TTC549 (cell line): ENCODE measurements at regions not wholly inside any gene's neighbourhood (a gene's known extent, or its start where the extent isn't known, plus 50 kb on each side); places are given as distances from the start of the nearest gene placed in this dataset.

Experiments used
- FAIRE-seq: peaks from 2 replicates; lab custom pipeline; 2012; peaks lifted over from hg19 to GRCh38; lab: Jason Lieb, UNC

DNA sequence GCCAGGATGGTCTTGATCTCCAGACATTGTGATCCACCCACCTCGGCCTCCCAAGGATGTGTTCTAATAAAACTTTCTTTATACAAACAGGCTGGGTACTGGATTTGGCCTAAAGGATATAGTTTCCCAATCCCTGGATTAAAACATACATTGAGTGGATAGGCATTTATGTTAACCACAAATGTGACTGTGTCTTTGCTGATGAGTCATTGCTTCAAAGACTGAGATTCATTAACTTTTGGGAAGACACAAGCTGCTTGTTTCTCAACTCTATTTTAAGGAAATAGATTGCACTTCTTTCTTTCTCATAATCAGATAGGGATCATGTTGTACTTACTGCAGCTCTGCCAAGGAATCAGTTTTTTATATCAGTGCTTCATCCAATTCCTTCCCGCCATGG, 131.3 kb upstream of the AGA start:
- FAIRE-seq = no peak

DNA sequence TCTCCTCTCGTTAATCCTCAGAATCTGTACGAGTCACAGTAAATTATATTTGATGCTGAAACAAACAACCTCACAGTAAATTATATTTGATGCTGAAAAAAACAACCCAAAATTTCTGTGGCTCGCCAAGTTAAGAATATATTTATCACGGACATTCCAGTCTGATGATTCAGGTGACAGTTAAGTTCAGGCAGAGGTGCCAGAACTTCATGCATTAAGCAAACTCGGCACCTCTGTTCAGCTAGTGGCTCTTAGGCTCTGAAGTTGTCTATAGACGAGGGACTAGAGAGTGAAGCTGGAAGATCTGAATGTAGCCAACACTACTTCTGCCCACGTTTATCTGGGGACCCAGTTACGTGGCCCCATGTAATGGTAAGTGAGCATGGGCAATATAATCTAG, 132.2 kb upstream of the AGA start:
- FAIRE-seq = no peak

DNA sequence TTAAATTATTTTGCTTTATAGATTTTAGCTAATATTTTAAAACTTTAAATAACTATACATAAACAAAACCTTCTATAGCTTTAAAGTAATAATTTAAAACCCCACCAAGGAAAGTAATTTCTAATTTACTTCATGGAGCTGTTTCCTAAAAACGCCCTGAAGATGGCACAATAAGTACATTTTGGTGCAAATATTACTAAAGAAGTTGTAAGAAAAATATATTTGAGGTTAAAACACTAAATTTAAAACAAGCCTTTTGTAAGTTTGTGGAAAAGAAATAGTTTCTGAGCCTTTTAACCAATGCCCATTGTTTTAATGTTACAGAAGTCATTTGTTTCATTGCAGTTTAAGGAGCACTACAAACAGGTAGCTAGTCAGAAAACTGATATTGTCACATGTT, 137.4 kb upstream of the AGA start:
- no peak for FAIRE-seq

DNA sequence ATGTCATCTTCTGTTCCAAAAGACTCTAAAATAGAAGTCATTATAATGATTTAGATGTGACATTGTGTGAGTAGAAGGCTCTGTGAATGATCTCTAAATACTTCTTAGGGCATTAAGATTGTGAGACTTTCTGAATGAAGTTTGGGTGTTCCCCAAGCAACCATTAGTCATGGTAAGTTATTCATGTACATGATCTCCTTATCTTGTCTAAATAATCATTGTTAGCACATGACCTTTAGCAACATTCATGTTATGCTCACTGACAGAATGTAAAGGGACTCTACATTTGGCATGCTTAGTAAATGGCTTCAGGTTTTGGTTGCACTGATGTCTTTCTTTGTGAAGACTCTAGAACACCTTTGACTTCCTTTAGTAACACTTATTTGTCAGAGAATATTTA, 140.8 kb upstream of the AGA start:
- FAIRE-seq = no peak

DNA sequence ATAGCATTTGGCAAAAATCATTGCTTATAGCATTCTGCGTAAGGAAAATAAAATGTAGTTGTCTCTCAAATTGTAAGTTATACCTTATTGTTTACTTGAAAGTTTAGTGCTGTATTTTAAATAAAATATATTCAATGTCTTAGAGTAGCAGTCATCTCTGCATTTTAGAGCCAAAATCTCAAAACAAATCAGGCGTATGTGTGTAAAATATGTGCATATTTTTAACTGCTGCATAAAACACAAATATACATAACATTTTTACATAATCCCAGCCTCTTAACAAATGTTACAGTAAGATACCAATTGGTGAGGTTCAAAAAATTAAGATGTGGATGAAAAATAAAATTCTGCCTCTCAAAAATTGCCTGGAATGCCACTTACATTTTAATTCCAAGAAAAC, 145.8 kb upstream of the AGA start:
- FAIRE-seq = no peak

DNA sequence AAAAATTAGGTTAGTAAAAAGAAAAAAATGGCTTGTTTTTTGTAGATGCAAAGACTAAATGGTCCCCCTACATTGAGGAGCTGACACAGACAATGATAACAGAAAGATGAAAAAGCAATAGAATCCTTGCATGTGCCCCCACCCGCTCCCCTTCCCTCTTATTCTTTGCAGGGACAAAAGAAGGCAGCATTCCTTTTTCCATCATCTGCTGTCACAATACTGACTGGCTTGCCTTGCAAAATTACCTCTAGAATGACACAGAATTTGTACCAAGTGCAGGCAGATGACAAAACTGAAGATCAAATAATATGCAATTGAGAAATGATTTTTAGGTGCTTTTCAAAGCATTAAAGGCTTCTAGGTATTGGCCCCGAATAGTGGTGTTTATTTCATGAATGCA, 153.1 kb upstream of the AGA start:
- FAIRE-seq = no peak

DNA sequence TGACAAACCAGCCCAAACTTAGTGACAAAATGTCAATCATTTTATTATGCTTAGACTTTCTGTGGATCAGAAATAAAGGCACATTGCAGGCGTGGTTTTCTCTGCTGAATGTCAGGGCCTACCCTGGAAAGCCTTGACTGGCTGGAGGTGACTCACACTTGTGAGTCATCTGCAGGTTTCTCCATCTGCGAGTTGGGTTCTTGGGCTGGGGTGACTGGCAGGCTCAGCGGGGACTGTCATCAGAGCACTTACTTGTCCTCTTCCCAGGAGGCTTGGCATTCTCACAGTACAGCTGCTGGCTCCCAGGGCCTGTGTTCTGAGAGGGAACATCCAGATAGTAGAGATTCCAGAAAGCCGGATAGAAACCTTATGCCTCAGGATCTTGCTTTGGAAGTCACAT, 153.8 kb upstream of the AGA start:
- FAIRE-seq = no peak

DNA sequence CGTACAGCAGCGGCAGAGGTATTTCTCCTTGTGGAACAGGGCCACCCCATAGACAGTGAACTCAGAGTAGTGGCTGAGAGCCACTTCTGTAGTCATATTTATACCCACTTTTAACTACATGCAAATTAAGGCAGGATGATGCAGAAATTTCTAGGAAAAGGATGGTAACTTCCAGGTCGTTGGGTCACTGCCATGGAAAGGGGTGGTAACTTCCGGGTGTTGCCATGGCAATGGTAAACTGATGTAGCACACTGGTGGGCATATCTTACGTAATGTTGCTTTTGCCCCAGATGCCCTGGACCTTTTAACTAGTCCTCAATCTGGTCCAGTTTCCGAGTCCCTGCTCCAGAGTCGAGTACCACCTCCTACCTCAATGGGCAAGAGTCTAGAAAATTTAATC, 154.8 kb upstream of the AGA start:
- no peak for FAIRE-seq

DNA sequence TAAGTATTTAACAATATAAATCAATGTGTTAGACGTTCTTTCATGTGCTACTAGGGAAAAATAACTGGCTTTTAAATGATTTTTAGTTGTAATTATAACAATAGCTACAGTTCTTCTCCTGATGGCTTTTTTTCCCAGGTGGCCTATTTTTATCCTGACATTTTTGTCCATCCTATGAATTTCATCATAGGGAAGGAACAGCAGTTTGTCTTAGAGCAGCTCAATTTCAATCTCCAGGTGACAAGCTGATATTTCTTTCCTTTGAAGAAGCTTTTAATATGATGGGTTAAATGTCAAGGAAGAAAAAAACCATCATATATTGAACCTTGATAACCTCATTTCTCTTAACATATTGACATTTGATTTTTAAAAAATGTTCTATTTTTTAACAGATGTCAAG, 163.0 kb upstream of the AGA start:
- FAIRE-seq = no peak

DNA sequence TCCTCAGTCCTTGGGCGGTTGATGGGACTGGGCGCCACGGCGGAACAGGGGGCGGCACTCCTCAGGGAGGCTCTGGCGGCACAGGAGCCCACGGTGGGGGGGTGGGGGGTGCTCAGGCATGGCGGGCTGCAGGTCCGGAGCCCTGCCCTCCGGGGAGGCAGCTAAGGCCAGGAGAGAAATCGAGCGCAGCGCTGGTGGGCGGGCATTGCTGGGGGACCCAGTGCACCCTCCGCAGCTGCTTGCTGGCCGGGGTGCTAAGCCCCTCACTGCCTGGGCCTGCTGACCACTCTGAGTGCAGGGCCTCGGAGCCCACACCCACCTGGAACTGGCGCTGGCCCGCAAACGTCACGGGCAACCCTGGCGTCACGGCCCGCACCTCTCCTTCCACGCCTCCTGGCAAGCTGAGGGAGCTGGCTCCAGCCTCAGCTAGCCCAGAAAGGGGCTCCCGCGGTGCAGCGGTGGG, 164.9 kb upstream of the AGA start:
- no peak for FAIRE-seq

DNA sequence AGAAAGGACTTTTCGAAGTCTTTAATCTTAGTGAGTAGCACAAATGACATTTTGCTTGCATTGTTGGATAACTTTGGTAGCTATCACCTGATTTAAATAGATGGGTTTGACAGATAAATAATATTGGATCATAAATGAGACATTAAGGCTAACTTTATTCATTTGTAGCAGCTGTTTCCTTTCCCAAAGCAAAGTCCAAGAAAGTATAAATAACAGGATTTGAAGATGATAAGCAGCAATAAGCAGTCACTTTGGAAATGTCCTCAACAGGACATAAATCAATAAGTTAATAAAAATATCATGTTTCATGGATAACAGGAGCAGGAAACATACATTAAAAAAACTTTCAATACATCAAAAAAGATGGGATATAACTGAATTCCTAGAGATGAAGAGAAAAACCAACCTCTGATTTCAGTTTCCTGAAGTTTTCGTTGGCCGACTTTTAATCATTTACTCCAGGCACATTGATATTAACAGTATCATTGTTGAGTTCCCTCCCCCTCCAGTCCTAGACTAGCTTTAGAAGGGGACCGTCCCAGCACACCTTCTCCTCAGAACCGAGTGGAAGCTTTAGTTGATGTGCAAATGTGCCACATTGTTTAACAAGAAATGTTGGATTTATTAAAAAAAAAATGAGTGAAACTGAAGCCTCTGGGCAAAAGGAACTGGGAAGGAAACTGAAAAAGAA, 169.9 kb upstream of the AGA start:
- FAIRE-seq = no peak

DNA sequence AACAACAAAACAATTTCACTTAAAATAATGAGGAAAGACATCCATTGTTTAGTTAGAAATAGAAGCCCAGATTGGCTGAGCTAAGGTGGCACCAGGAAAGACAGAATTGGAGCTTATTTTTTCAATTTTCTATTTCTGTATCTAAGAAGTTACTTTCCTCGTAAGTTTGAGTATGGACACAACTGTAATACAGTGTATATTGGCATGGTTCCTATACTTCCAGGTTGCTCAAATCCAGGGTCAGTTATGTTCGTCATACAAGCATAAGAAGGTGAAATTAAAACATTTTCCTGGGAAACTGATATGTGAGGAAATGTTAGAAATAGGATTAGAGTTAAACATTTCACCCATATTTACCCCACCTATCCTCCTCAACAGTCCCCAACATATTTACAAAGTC, 170.4 kb upstream of the AGA start:
- FAIRE-seq = no peak

DNA sequence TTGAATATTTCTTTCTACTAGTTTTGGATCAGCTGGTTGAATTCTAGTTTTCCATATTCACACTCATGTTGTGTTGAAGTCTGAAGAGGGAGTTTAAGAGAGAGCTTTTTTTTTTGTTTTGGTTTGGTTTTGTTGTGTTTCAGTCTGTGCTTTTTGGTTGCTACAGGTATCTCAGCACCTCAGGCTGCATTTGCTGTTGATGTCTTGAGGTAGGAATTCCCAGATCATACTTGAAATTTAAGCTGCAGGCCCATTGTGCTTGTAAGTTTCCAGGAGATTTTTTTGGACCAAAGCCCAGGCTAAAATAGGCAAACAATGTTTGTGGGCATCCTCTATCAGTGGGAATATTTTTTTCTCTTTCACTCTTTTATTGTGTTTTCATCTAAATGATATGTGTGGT, 190.2 kb upstream of the AGA start:
- FAIRE-seq = no peak

DNA sequence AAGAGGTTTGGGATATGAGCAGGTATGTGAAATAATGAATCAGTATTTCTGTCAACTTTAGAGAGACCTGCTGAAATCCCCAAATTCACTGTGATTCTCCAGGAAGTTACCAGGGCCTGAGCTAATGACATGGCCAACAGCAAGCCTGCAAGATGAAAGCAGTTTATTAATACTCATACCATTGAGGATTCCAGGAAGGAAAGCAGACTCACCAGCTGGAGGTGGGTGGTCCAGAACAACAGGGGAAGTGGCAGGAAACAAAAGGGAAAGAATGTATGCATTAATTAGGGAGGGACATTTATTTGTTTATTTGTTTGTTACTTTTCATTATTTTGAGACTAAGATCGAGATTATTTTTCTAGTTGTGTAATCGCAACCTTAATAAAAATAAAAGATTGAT, 196.6 kb upstream of the AGA start:
- FAIRE-seq = no peak

DNA sequence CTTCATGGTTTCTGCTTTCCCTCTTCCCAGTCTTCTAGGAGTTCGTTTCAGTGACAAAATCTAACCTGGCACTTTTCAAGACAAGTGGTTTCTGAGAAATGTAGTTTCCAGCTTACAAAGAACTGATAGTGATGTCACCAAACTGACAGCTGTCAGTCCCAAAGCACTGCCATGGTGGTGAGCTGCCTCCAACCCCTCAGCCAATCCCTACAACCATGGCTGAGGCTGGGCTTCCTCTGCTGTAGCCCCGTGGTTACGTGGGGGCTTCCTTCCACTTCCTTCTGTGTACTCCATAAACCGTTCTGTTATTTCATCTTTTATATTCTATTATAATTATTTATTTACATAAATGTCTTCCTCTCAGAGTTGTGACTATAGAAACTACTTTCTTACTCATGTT, 198.6 kb upstream of the AGA start:
- no peak for FAIRE-seq

DNA sequence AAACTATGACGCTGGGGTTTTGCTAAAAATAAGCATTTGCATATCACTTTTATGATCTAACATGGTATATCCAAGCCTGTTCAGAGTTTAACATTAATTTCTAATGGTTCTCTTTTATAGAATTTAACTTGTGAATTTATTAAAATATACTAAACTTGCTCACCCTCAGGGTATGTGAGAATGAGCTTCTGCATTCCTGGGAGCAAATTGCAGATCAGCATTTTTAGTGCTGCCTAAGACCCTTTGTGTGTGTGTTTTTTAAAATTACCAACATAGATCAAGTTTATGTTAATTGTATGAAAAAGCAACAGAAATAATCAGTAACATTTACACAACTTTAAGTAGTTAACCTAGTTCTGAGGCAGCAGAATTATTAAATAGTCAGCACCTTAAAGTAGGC, 218.0 kb upstream of the AGA start:
- FAIRE-seq = no peak

DNA sequence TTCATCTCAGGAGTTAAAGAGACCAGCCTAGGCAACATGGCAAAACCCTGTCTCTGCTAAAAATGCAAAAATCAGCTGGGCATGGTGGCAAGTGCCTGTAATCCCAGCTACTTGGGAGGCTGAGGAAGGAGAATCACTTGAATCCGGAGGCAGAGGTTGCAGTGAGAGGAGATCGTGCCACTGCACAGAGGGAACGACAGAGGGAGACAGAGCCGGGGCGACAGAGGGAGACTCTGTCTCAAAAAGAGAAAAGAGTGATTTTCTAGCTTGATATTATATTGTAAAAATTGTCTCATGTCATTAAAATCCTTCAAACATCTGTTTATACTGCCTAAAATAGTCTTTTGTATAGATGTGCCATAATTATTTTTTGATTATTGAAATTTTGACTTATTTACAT, 225.4 kb upstream of the AGA start:
- no peak for FAIRE-seq

DNA sequence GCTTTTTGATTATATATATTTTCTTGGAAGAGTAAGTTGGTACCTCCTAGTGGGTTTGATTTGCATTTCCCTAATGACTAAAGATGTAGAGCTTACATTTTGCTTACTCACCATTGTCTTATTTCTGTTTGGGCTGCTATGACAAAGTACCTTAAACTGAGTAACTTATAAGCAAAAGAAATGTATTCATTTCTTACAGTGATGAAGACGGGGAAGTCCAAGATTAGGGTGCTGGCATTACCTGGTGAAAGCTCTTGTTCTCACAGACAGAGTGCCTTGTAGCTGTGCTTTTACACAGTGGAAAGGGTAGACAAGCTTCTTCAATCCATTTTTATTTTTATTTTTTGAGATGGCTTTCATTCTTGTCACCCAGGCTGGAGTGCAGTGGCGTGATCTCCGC, 229.2 kb upstream of the AGA start:
- FAIRE-seq = no peak

DNA sequence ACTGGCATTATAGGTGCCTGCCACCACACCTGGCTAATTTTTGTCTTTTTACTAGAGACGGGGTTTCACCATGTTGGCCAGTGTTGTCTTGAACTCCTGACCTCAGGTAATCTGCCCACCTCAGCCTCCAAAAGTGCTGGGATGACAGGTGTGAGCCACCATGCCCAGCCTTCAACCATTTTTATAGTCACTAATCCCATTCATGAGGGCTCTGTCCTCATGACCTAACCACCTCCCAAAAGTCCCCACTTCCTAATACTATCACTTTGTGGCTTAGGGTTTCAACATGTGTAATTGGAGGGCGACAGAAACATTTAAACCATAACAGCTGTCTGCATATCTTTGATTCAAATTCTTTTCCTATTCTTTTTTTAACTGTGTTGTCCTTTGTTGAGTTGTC, 229.6 kb upstream of the AGA start:
- no peak for FAIRE-seq

DNA sequence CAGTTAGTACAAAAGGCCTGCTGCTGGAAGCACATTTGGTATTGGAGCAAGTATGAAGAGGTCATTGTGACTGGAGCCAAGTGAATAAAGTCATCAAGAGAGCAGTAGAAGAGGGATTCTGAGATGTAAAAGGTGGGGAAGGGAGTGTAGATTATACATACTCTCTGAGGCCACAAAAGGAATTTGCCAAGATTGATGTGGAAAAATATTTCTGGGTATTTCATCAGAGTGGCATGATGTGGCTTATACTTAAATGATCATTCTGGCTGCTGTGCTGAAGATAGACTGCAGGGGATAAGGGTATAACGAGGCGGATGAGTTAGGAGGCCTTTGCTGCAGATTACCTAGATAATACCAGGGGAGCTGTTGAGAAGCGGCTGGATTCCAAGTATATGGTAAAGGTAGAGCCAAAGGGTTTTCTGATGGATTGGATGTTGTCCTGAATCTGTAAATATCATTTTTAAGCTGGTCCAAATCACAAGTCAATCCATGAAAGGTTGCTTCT, 231.8 kb upstream of the AGA start:
- FAIRE-seq = no peak

DNA sequence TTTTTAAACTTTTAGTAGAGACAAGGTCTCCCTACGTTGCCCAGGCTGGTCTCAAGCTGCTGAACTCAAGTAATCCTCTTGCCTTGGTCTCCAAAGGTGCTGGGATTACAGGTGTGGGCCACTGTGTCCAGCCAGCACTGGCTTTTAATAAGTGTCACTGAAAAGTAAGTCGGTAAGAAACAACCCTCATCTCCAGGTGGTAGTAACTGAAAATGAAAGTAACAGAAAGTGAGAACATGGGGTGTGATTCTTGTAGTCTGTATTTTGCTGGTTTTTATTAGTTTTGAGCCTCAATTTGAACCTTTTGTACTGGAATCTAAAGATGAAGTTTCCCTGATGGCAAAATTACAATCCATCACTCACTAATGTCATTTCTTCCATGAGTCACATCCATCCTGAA, 238.1 kb upstream of the AGA start:
- no peak for FAIRE-seq

DNA sequence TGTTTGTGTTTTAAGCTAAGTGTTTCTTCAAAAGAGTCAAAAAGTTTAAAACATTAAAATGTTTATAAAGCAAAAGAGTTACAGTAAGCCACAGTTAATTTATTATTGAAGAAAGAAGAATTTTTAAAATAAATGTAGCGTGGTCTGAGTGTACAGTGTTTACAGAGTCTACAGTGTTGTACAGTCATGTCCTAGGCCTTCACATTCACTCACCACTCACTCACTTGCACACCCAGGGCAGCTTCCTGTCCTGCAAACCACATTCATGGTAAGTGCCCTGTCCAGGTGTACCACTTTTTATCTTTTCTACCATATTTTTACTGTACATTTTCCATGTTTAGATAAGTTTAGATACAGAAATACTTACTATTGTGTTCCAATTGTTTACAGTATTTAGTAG, 239.7 kb upstream of the AGA start:
- FAIRE-seq = no peak

DNA sequence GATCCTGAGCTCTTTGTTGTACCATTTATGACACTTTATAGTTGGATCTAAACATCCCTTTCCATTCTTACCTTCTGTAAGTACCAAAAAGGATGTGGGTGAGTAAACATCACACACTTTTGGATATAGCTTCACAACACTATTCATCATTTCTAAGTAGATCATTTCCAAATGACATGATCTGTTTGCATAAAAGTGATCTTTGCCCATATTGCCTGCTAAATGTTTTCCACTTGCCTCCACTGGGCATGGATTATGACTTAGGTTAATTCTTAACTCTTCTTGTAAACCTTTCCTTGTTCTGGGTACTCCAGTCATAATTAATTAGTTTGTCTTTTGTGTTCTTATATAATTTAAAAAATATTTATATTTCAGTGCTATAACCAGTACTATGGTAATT, 244.9 kb upstream of the AGA start:
- FAIRE-seq = no peak

DNA sequence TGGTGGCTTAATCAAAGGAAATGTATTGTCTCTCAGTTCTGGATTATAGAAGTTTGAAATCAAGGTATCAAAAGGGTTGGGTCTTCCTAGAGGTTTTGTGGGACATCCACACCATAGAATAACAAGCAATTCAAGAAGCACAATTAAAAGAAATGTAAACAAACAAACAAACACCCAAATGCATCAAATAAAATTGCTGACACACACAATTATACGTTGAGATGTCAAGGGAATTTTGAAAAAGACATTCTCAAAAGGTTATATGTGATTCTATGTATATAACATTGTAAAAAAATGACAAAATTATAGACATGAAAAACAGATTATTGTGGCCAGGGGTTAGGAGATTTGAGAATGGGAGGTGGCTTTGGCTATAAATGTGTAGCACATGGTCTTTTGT, 250.7 kb upstream of the AGA start:
- FAIRE-seq = no peak

DNA sequence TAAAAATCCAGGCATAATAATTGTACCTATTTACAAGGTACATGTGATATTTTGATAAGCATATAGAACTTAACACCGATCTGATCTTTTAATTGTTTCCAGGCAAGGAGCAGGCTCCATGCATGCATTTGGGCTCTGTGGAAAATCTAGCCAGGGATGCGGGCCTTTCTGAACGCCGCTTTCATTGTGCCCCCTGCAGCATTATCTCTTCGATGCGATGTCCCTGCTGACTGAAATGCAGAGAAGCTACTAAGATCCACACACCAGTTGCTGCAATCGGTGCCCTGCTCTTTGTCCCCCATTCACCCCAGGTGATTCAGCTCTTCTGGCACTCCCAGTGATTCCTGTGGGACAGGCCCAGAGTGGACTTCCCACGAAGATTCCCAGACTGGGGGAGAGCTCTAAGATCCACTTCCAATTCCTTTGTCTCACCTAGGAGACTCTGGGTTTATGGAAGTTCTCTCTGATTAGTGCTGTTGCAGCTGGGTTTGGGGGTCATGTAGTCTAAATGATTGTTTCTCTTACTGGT, 254.3 kb upstream of the AGA start:
- no peak for FAIRE-seq
